CD4-positive, CD25-positive, alpha-beta regulatory T cell (primary cell): ENCODE measurements at regions not wholly inside any gene's neighbourhood (a gene's known extent, or its start where the extent isn't known, plus 50 kb on each side); places are given as distances from the start of the nearest gene placed in this dataset.
"Not testable (repeated sequence)": the region's sequence is repeated elsewhere in the genome, so short reads cannot be mapped to it uniquely, and the experiment has no call there.

ENCODE experiments used
- ATAC-seq, 2 donors: fragments of 150-1000 bp; cut with Tn5 transposase; one replicate each; pipeline ENCODE4 v1.10.0; 2021; ENCODE audit warnings: low read depth in 2 of 2, moderate number of reproducible peaks in 2 of 2, moderate library complexity in 1 of 2
- DNase-seq, 3 donors: peaks; one replicate each; pipeline versions ENCODE4 v3.0.0 to v3.0.0-alpha.2; 2012 to 2022; ENCODE audit warnings: mixed read lengths in 1 of 3
- H3K27ac ChIP-seq: one replicate; pipeline ENCODE4 v1.7.0; 2013; ENCODE audit warnings: mild to moderate bottlenecking, low read length; ENCODE audit not compliant: insufficient read depth, poor library complexity, severe bottlenecking
- H3K27me3 ChIP-seq: one replicate; pipeline ENCODE4 v1.7.0; 2013; ENCODE audit warnings: low read length; ENCODE audit not compliant: control insufficient read depth, insufficient read depth
- H3K36me3 ChIP-seq: one replicate; pipeline ENCODE4 v1.7.0; 2013; ENCODE audit warnings: mild to moderate bottlenecking, low read length, moderate library complexity; ENCODE audit not compliant: control insufficient read depth, insufficient read depth
- H3K4me1 ChIP-seq: 2 replicates; pipeline ENCODE4 v1.7.0; 2013; ENCODE audit warnings: mild to moderate bottlenecking, low read length; ENCODE audit not compliant: insufficient read depth, control insufficient read depth, poor library complexity, severe bottlenecking
- H3K4me3 ChIP-seq: one replicate; pipeline ENCODE4 v1.7.0; 2013; ENCODE audit warnings: low read depth, mild to moderate bottlenecking, low read length, moderate library complexity
- H3K9me3 ChIP-seq, 2 experiments: 1 replicate in 1 of 2; 2 replicates in 1 of 2; pipeline ENCODE4 v1.7.0; 2013; ENCODE audit warnings: low read length in 2 of 2, mild to moderate bottlenecking in 1 of 2, moderate library complexity in 1 of 2; ENCODE audit not compliant: control insufficient read depth in 2 of 2
- H3K27ac Mint-ChIP-seq, 3 donors: one replicate each; pipeline ENCODE4 v1.8.0; 2020 to 2022; ENCODE audit warnings: mild to moderate bottlenecking in 3 of 3, mixed read lengths in 3 of 3, moderate library complexity in 2 of 3
- H3K27me3 Mint-ChIP-seq: one replicate; pipeline ENCODE4 v1.8.0; 2022; ENCODE audit warnings: mild to moderate bottlenecking, mixed read lengths
- H3K36me3 Mint-ChIP-seq: one replicate; pipeline ENCODE4 v1.8.0; 2020; ENCODE audit warnings: mixed read lengths
- H3K4me1 Mint-ChIP-seq, 4 donors: one replicate each; pipeline ENCODE4 v1.8.0; 2020 to 2022; ENCODE audit warnings: mixed read lengths in 4 of 4, mild to moderate bottlenecking in 1 of 4
- H3K4me3 Mint-ChIP-seq, 4 donors: one replicate each; pipeline ENCODE4 v1.8.0; 2020 to 2022; ENCODE audit warnings: mild to moderate bottlenecking in 4 of 4, mixed read lengths in 4 of 4, moderate library complexity in 3 of 4
- H3K9me3 Mint-ChIP-seq, 7 donors: one replicate each; pipeline ENCODE4 v1.8.0; 2020 to 2022; ENCODE audit warnings: mixed read lengths in 7 of 7, mild to moderate bottlenecking in 3 of 7, moderate library complexity in 2 of 7

GRCh38 chr9:61672645-61673167, 482.9 kb downstream of the SPATA31A7 start:
- H3K4me1 Mint-ChIP-seq, H3K36me3 ChIP-seq, H3K4me3 Mint-ChIP-seq, H3K27ac ChIP-seq, H3K4me1 ChIP-seq, H3K36me3 Mint-ChIP-seq, H3K4me3 ChIP-seq, H3K27me3 Mint-ChIP-seq, H3K27me3 ChIP-seq, H3K27ac Mint-ChIP-seq, ATAC-seq, DNase-seq: not testable (repeated sequence)
- H3K9me3 ChIP-seq, result peaks cover 0 to 19% of the 10 kb centered on the region in 2 experiments
- peaks cover 0 to 27% (median 12%) of the 10 kb centered on the region in 7 donors for H3K9me3 Mint-ChIP-seq

GRCh38 chr9:61673247-61673646, 483.4 kb downstream of the SPATA31A7 start:
- H3K9me3 Mint-ChIP-seq, result peaks cover 0 to 26% (median 12%) of the 10 kb centered on the region in 7 donors
- H3K36me3 Mint-ChIP-seq, result no peaks in the 10 kb centered on the region
- Histone ChIP-seq H3K4me3 (no peak overlapping the region), H3K36me3 (no peaks in the 10 kb centered on the region), H3K9me3 (peaks cover 0 to 19% of the 10 kb centered on the region in 2 experiments), H3K27ac (no peak overlapping the region), H3K27me3 (no peaks in the 10 kb centered on the region), H3K4me1 (no peaks in the 10 kb centered on the region)
- no peak for ATAC-seq
- no peak overlapping the region for H3K4me3 Mint-ChIP-seq
- H3K27ac Mint-ChIP-seq, result no peak overlapping the region
- H3K27me3 Mint-ChIP-seq, result no peaks in the 10 kb centered on the region
- no peak for DNase-seq
- H3K4me1 Mint-ChIP-seq, result peaks cover 0 to 2% (median 0%) of the 10 kb centered on the region in 4 donors

- no peak overlapping the region for H3K4me3 ChIP-seq
- Mint-ChIP-seq H3K4me1 (peaks cover 0 to 2% (median 0%) of the 10 kb centered on the region in 4 donors), H3K4me3 (no peak overlapping the region), H3K9me3 (peaks cover 0 to 24% (median 12%) of the 10 kb centered on the region in 7 donors), H3K36me3 (no peaks in the 10 kb centered on the region), H3K27me3 (no peaks in the 10 kb centered on the region), H3K27ac (no peak overlapping the region)
- H3K9me3 ChIP-seq, result peaks cover 0 to 19% of the 10 kb centered on the region in 2 experiments
- no peak for ATAC-seq
- H3K27ac ChIP-seq, result no peak overlapping the region
- H3K27me3 ChIP-seq, result no peaks in the 10 kb centered on the region
- no peaks in the 10 kb centered on the region for H3K4me1 ChIP-seq
- DNase-seq, result no peak
- no peaks in the 10 kb centered on the region for H3K36me3 ChIP-seq
These were observed 484.0 kb downstream of the SPATA31A7 start for GRCh38 chr9:61673664-61674381.

- Histone ChIP-seq H3K4me3 (no peak overlapping the region), H3K4me1 (no peaks in the 10 kb centered on the region), H3K36me3 (no peaks in the 10 kb centered on the region), H3K27ac (no peak overlapping the region), H3K9me3 (peaks cover 0 to 19% of the 10 kb centered on the region in 2 experiments), H3K27me3 (no peaks in the 10 kb centered on the region)
- Mint-ChIP-seq H3K9me3 (peaks cover 0 to 24% (median 10%) of the 10 kb centered on the region in 7 donors), H3K4me3 (no peak overlapping the region), H3K4me1 (peaks cover 0 to 3% (median 0%) of the 10 kb centered on the region in 4 donors), H3K27me3 (no peaks in the 10 kb centered on the region), H3K36me3 (no peaks in the 10 kb centered on the region), H3K27ac (no peak overlapping the region)
- ATAC-seq (no peak), DNase-seq (no peak)
These were observed 484.6 kb downstream of the SPATA31A7 start for GRCh38 chr9:61674465-61674864.

GRCh38 chr9:61674882-61675281, 485.0 kb downstream of the SPATA31A7 start:
- peaks cover 0 to 24% (median 9%) of the 10 kb centered on the region in 7 donors for H3K9me3 Mint-ChIP-seq
- no peak overlapping the region for H3K27ac Mint-ChIP-seq
- ATAC-seq (no peak), DNase-seq (no peak)
- H3K9me3 ChIP-seq, result peaks cover 0 to 19% of the 10 kb centered on the region in 2 experiments
- H3K36me3 Mint-ChIP-seq, result no peaks in the 10 kb centered on the region
- H3K4me1 Mint-ChIP-seq, result peaks cover 0 to 5% (median 0%) of the 10 kb centered on the region in 4 donors
- H3K27ac ChIP-seq, result no peak overlapping the region
- no peak overlapping the region for H3K4me3 ChIP-seq
- no peaks in the 10 kb centered on the region for H3K36me3 ChIP-seq
- no peak overlapping the region for H3K4me3 Mint-ChIP-seq
- H3K27me3 ChIP-seq, result no peaks in the 10 kb centered on the region
- no peaks in the 10 kb centered on the region for H3K4me1 ChIP-seq
- H3K27me3 Mint-ChIP-seq, result no peaks in the 10 kb centered on the region
